ENCODE measurements at regions not wholly inside any gene's neighbourhood (a gene's known extent, or its start where the extent isn't known, plus 50 kb on each side); places are given as distances from the start of the nearest gene placed in this dataset.

DNA sequence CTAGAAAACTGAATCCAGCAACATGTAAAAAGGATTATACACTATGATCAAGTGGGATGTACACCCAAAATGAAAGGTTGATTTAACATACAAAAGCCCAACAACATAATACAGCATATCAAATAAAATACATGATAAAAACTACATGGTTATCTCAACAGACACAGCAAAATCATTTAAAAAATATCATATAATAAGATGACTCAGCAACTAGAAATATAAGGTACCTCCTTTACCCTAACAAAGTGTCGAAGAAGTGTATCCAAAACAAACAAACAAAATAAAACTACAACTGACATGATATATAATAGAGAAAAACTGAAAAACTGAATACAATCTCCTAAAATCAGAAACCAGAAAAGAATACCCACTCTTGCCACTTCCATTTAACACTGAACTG is 969.1 kb downstream of the AMY1C start:
- no peak for DNase-seq

GRCh38 chr1:104720741-104721140 is 971.0 kb downstream of the AMY1C start:
- no peak for DNase-seq

DNA sequence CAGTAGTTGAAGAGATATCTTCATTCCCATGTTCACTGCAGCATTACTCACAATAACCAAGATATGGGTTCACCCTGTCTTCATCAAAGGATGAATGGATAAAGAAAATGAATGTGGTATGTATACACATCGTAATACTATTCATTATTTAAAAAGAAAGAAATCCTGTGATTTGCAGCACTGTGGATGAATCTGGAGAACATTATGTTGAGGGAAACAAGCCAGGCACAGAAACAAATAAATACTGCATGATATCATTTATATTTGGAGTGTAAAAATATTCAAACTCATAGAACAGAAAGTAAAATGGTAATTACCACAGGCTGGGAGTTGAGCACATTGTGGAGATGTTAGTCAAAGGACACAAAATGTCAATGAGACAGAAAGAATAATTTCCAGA is 977.2 kb downstream of the AMY1C start:
- DNase-seq, result no peak

GRCh38 chr1:104733866-104734265 is 984.2 kb downstream of the AMY1C start:
- DNase-seq, result no peak

- no peak for DNase-seq
Measured at GRCh38 chr1:104745875-104746274, 996.2 kb downstream of the AMY1C start.

- no peak for DNase-seq
Measured at GRCh38 chr1:104746994-104747393, 997.3 kb downstream of the AMY1C start.

DNA sequence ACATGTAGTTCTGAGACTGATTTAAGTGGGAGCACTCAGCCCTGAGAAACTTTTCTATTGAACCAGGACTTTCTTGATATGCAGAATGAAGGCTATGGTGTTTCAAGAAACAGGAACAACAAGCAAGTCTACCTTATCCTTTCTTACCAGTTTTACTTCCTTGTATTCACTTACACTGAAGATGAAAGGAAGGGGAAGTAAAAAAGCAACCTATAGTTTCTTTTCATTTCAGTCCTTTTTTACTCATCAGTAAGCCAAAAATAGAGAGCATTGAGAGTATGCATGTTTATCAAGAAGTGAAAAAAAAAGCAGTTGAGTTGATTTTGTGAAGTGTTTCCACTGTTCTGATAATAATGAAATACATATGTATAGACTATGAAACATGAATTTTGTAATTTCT is 1010.3 kb downstream of the AMY1C start:
- DNase-seq, result no peak

DNA sequence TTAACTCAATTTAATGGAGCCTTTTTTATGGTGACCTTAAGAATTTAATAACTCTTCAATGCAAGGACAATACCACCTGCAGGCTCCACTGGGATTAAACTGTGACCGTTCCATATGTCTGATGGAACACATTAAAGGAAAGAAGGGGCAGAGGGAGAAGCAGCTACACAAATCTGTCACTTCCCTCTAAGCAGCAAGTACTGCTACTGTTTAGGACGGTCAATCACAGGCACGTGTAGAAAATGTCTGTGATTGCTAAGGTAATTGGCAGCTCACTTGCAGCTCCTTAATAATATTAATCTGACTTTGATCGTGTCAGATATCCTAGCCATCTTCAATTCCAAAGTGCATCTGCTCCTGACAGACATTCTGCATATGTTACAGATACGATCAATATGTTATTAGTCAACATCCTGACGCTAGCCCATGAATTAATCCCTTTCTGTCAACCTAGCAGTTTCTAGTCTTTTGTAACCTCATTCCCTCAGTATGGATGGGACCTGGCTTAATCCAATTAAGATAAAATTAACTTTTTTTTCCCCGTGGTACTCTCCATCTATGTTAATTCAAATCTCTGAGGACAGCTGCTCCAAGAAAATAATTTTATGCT is 1012.4 kb downstream of the AMY1C start:
- DNase-seq, result no peak

DNA sequence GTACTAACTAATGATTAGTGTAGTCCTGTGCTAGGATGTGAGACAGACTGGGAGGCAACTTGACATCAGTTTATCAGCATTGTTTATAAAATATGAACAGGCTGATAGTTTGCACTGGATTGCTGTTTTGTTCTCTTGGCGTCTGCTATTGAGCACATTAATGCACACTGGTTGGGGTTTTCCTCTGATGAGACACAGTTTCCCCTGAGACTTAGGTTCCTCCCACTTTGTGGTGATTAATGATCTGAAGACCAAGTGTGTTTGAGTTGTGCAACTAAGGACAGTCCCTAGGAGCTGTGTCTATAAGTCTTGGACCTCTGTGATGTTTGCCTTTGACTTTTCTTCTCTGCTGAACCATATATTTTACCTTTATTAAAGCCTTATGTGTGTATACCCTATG is 1015.4 kb downstream of the AMY1C start:
- no peak for DNase-seq

DNA sequence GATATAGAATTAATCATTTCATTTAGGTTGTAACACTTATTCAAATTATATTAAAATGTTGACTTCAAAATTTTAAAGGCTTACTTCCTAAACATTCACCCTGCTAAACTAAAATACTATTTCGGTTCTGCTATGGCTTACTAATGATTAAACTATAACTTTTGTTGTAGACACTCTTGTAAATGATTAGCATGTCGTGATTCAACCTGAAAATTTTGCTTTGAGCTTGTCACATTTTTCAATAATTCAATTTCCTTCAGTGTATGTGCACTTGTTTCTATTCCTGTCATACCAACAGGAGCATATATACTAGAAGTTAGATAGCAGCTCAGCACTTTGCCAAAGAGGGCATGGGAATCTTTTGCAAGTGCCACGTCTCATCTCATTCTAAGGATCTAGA is 1018.8 kb downstream of the AMY1C start:
- no peak for DNase-seq

- DNase-seq, result no peak
Measured at GRCh38 chr1:104780470-104781078, 1030.9 kb downstream of the AMY1C start.

DNA sequence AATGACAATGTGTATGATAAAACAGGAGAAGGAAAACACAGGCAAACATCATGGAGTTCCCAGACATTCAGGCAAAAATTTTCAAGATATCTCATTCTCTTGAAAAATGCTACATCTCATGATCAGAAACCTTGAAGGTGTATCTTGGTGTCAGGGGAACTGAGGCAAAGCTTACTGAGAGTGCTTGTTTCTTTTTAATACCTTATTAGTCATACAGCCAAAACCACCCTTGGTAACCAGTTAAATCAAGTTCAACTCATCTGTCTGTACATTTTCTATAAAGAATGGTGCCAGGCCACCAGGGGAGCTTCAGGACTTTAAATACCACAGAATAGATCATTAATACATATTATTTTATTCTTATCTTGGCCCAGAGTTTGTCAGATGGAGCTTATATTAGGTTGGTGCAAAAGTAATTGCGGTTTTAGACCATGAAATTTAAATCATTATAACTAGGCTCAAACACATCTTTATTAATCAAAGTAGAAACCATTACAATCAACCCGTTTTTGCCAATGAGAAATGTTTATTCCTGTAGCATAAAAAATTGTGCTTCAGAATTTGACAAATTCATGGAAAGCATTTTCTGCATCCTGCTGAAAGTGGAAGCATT is 1036.0 kb downstream of the AMY1C start:
- DNase-seq, result no peak

DNA sequence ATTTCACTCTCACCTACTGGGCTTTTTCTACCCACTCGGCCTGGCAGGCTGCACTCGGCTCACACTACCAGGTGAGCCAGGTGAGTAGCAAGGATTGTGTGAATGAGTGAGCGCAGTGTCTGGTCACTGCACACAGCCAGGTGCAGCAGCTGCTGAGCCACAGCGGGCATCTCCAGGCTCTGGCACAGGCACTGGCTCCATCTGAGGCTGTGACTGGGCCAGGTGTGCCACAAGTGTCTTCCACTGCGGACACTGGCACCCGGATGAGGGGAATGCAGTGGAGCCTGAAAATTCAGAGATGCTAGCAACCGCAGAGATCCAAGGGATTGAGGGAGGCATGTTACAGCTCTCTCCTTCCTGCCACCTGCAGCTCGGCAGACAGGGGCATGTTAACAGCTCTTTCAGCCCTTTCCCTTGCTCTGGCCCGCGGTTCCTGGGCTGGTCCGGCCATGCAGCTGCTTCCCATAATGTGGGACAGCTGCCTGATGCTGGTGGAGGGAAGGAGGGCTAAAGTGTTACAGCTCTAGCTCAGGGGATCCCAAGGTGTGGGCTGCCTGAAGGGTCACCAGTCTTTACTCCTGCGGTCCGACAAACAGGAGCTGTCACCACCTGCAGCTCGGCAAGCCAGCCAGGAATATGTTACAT is 1038.3 kb downstream of the AMY1C start:
- DNase-seq, result no peak

DNA sequence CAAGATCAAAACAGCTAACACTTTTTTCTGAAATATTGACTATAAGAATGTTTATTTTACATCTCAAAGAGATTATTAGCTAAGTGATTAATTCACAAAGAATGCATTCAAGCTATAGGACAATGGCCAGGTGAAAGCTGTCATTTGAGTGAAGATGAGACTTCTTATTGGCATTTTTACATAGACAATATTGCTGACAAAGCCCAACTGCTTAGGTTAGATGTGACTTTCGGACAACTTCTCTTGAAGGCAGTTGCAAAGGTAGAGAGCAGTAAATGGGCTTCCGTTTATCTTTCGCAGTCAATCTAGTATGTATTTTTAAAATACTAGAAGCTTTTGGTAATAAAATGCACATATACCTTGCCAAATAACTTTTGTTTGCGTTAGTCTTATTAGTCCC is 1041.3 kb downstream of the AMY1C start:
- no peak for DNase-seq

DNA sequence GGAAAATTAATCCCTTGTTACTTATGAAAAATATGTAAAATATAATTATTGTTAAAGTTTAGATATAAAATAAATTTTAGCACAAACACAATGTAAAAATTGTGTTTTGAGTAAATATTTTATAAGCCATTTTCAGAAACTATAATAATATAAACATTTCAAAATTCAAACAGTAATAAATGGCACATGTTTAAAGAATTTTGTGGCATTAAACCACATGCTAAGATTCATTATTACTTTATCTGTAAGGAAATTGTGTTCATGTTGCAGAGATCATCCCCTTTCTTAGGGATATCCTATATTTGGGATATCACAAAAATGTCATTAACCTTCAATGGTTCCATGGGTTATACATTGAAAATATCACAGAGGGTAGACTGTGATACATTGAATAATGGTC is 1044.3 kb downstream of the AMY1C start:
- DNase-seq, result no peak

DNA sequence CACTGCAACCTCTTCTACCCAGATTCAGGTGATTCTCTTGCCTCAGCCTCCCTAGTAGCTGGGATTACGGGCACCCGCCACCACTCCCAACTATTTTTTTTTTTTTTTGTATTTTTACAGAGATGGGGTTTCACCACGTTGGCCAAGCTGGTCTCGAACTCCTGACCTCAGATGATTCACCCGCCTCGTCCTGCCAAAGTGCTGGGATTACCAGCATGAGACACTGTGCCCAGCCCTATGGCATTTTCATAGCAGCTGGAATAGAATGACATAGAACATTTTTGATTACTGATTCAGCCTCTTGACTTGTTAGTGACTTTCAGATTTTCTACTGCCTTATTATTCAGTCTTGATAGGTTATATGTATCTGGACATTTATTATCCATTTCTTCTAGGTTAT is 1046.2 kb downstream of the AMY1C start:
- DNase-seq, result no peak

DNA sequence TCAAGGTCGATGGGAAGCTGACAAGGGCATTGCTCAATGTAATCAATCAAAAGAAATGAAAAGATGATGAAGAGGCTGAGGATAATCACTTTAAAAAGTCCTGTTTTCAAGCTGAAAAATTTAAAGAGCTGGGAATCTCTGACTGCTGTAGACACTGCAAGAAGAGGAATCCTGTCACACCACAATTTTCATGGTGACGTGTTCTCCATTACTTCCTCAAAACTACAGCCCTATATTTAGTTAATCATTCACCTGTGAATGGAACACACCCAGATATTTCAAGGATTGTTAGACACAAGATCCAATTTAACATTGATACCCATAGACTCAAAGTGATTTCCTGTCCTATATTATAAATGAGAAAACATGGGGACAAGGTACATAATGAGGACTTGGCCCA is 1048.3 kb downstream of the AMY1C start:
- DNase-seq, result no peak

GRCh38 chr1:104801344-104801743 is 1051.6 kb downstream of the AMY1C start:
- no peak for DNase-seq

DNA sequence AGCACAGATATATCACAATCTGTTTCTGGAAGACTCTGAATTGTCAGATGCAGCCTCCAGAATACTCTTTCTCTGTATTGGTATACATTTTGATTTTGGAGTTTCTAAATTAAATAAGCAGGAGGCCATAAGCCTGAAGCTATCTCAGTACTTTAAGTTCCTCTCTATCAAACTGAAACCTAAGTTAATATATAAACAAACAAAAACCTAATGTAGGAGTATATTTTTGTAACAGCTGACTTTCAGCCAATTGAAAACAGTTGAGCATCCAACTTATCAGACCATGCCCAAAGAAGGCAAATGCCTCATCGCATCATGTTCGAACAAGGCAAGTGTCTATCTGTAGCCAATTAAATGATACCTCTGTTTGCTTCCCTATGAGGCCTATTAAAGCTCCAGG is 1054.4 kb downstream of the AMY1C start:
- no peak for DNase-seq

GRCh38 chr1:104807590-104807989 is 1057.9 kb downstream of the AMY1C start:
- DNase-seq, result no peak

GRCh38 chr1:104825401-104825800 is 1075.7 kb downstream of the AMY1C start:
- no peak for DNase-seq

DNA sequence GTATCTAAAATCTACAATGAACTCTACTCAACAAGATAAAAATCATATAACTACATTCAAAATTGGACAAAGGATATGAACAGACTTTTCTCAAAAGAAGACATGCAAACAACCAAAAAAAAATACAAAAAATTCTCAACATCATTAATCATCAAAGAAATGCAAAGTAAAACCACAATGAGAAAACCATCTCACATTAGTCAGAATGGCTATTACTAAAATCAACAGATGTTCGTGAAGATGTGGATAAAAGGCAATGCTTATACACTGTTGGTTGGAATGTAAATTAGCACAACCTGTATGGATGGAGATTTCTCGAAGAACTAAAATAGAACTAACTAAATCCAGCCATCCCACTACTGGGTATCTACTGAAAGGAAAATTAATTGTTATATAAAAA is 1080.8 kb downstream of the AMY1C start:
- no peak for DNase-seq

DNA sequence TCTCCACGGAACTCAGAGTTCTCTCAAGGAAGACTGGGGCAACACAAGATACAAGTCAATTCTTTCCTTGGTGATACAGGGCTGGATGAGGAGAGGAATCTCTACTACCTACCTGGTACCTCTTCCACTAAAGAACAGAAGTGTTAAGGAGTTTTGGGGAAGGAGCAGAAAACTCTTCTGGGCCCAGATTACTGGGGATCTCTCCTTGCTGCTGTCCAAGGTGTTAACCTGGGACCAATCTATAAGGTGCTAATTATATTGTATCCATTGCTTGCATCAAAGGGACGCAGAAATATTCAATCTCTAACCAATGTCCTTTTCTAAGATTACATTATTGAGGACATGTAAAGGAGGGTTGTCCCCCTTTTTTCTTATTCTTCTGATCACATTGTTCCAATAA is 1102.5 kb downstream of the AMY1C start:
- no peak for DNase-seq

- DNase-seq, result no peak
Measured at GRCh38 chr1:104853276-104853675, 1103.6 kb downstream of the AMY1C start.
